ENCODE measurements at regions not wholly inside any gene's neighbourhood (a gene's known extent, or its start where the extent isn't known, plus 50 kb on each side); places are given as distances from the start of the nearest gene placed in this dataset.

DNA sequence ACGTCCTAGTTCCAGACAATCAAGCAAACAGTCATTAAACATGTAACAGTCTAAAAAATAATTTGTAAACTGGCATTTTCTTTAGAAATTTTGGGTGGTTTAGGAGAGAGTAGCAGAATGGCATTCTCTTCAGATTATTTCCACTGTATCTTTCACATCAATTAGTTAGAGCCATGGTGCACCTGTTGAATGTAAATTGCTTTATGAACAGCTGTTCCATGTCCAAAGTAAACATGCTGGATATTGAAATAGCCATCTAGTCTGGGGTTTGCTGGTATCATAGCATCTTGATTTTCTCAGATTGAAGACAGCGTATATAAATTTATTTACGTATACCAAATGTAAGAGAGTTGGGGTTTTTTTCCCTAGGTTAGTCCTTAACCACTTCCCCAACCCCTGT lies 143.6 kb downstream of the RCHY1 start:
- TF ChIP-seq, protein P1, sequence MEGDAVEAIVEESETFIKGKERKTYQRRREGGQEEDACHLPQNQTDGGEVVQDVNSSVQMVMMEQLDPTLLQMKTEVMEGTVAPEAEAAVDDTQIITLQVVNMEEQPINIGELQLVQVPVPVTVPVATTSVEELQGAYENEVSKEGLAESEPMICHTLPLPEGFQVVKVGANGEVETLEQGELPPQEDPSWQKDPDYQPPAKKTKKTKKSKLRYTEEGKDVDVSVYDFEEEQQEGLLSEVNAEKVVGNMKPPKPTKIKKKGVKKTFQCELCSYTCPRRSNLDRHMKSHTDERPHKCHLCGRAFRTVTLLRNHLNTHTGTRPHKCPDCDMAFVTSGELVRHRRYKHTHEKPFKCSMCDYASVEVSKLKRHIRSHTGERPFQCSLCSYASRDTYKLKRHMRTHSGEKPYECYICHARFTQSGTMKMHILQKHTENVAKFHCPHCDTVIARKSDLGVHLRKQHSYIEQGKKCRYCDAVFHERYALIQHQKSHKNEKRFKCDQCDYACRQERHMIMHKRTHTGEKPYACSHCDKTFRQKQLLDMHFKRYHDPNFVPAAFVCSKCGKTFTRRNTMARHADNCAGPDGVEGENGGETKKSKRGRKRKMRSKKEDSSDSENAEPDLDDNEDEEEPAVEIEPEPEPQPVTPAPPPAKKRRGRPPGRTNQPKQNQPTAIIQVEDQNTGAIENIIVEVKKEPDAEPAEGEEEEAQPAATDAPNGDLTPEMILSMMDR (IDR thresholded peaks at IDR 0.05; ENCODE audit: low read depth, low read length), result no peak
- no peak for TF ChIP-seq EZH2phosphoT487 (IDR thresholded peaks at IDR 0.05; ENCODE audit: low read depth)
